ENCODE measurements at regions not wholly inside any gene's neighbourhood (a gene's known extent, or its start where the extent isn't known, plus 50 kb on each side); places are given as distances from the start of the nearest gene placed in this dataset.
"Not testable (repeated sequence)": the region's sequence is repeated elsewhere in the genome, so short reads cannot be mapped to it uniquely, and the experiment has no call there.

DNA sequence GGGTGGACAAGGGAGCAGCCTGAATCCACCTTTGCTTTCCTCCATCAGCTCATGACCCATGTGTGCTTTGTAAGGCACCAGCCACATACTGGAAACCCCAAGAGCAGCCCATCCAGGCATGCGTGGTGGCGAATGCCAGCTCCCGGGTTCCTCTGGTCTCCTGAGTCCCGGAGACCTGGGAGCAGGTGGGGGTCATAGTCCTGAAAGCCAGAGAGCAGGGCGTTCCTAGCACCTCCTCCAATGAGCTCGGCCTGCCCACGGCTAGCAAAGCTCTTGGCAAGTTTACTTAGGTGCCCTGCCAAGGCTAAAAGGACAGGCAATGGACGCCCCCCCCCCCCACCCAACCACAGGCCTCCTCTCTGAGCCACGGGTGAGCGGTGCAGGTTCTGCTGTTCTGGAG lies 3960.2 kb upstream of the TPTE start:
- DNase-seq, H3K36me3 Mint-ChIP-seq, H3K4me3 Mint-ChIP-seq, CTCF ChIA-PET, H3K27me3 Mint-ChIP-seq, H3K27ac Mint-ChIP-seq, H3K9me3 Mint-ChIP-seq, H3K4me1 Mint-ChIP-seq: not testable (repeated sequence)

DNA sequence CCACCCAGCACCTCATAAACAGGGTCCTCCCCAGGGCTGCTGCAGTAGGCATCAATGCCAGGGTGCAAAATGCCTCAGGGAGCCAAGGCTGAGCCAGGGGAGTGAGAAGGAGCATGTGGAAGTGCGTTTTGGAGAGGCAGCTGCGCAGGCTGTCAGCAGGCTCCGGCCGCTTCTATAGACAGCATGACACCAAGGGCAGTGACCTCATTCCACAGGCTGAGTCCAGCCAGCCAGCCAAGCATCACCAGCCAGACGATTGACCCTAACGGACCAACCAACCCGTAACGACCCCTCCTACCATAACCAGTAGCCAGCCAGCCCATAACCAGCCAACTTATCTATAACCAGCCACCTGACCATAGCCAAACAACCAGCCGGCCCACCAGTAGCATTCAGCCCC lies 3959.8 kb upstream of the TPTE start:
- DNase-seq, CTCF ChIA-PET, H3K36me3 Mint-ChIP-seq, H3K4me1 Mint-ChIP-seq, H3K9me3 Mint-ChIP-seq, H3K27ac Mint-ChIP-seq, H3K4me3 Mint-ChIP-seq, H3K27me3 Mint-ChIP-seq: not testable (repeated sequence)

DNA sequence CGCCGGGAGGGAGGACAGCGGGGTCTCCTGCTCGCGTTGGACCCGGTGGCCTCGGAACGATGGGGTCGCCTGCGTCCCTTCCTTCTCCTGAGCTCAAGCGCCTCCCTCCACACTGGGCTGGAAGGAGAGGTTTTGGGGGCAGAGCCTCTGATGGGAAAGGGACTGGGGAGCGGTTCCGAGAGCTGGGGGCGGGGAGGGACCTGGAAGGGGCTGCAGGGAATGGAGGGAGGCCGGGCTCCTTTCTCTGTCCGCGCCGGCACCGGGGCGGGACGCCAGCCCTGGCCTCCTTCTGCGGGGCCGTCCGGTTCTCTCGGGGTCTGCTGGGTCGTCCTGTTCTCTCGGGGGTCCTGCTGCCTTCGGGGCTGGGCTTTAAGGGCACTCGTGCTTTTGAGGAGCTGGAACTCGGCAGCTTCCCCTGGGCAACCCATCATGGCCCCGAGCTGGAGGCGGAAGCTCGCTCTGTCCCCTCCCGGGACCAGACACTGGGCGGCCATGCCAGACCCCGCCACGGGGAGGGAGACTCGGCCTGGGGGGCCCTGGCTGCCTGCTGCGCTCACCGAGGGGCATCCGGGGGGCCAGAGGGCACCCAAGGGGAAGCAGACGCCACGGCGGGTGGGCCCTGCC lies 3956.7 kb upstream of the TPTE start:
- peak; percentile 17 for DNase-seq
- CTCF ChIA-PET, H3K4me3 Mint-ChIP-seq, H3K9me3 Mint-ChIP-seq, H3K27me3 Mint-ChIP-seq, H3K36me3 Mint-ChIP-seq, H3K27ac Mint-ChIP-seq, H3K4me1 Mint-ChIP-seq: not testable (repeated sequence)

DNA sequence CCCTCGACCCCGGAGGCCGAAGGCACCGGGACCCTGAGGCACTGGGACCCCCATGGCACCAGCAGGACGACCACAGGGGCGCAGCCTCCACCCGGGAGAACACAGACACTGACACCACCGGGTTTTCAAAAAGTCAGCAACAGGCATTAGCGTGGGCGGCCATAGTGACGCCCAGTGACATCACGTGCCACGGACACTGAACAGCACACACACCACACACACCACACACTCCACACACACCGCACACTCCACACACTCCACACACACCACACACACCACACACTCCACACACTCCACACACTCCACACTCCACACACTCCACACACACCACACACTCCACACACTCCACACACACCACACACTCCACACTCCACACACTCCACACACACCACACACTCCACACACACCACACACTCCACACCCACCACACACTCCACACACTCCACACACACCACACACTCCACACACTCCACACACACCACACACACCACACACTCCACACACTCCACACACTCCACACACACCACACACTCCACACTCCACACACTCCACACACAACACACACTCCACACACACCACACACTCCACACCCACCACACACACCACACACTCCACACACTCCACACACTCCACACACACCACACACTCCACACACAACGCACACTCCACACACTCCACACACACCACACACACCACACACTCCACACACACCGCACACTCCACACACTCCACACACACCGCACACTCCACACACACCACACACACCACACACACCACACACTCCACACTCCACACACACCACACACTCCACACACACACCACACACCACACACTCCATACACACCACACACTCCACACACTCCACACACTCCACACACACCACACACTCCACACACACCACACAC lies 3955.9 kb upstream of the TPTE start:
- not testable (repeated sequence) for H3K9me3 Mint-ChIP-seq

DNA sequence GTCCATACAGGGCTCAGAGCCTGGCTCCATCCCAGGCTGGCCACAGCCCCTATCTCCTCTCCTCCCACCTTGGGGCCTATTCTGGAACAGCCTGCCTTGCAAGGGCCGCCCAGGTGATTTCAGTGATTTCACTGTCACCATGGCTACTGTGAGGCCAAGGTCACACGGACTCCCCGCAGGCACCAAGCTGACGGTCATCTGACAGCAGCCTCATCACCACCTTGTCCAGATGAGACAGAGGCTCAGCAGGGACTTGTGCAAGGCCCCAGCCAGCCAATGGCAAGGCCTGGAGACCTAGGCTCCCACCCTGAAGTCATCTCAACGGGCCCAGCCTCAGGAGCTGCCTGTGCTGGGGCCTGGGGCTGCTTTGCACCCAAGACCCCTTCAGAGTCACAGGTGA lies 3953.8 kb upstream of the TPTE start:
- DNase-seq = peak; percentile 3
- H3K27me3 Mint-ChIP-seq, H3K27ac Mint-ChIP-seq, H3K36me3 Mint-ChIP-seq, H3K4me3 Mint-ChIP-seq, CTCF ChIA-PET, H3K9me3 Mint-ChIP-seq, H3K4me1 Mint-ChIP-seq: not testable (repeated sequence)

More for the DNA sequence above, 3955.9 kb upstream of the TPTE start:
- H3K4me1 Mint-ChIP-seq, H3K27ac Mint-ChIP-seq, H3K36me3 Mint-ChIP-seq, CTCF ChIA-PET, H3K4me3 Mint-ChIP-seq, H3K27me3 Mint-ChIP-seq: not testable (repeated sequence)
- DNase-seq = peak; percentile 38

DNA sequence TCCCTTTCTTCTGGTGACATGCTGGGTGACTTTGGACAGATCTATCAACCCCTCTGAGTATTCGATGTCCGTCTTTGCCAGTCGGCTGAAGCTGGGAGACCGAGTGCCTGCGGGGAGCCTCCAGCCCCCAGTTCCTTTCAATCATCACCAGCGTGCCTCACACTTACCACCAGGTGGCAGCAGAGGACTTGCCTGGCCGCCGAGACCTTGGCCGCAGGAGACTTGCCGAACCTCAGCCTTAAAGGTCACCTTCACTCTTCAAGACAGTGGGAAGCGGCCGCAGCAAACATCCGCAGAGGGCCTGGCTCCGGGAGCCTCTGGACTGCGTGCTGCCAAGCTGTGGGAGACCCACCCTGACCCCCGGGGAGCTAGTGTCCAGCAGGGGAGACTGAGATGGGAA lies 3952.2 kb upstream of the TPTE start:
- H3K27me3 Mint-ChIP-seq, H3K9me3 Mint-ChIP-seq, DNase-seq, CTCF ChIA-PET, H3K4me3 Mint-ChIP-seq, H3K27ac Mint-ChIP-seq, H3K36me3 Mint-ChIP-seq, H3K4me1 Mint-ChIP-seq: not testable (repeated sequence)

DNA sequence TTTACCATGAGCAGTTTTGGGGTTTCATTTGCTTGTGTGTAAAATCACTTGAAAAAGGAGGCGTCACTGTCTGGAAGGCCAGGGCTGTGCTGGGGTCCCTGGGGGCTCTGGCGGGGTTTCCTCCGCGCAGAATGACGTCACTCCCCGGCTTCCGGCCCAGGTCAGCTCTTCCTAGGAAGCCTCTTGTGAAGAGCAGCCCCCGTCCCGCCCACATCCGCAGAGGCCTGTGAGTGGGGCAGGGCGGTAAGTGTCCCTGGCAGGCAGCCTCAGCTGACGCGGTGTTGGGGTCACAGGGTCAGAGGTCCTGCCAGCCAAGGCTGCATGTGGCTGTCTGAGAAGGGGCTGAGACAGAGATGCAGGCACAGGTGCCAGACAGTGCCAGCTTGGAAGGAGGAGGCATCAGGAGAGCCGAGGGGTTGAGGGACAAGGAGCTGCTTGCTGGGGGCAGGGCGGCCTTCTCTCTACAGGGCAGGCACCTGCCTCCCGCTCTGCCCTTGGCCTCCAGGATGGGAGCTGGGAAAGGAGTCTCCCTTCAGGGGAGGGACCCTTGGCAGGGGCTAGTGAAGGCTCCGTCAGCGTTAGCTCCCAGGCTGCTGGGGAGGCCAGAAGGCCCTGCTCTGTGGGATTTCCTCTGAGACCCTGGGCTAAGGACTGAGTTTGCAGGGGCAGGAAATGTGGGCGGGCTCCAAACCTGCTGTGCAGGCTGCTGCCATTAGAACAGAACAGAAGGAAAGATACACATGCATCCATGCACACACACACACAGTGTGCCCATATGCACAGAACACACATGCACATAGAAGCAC lies 3951.6 kb upstream of the TPTE start:
- H3K27me3 Mint-ChIP-seq, H3K4me1 Mint-ChIP-seq, H3K4me3 Mint-ChIP-seq, H3K36me3 Mint-ChIP-seq, CTCF ChIA-PET, H3K27ac Mint-ChIP-seq, DNase-seq, H3K9me3 Mint-ChIP-seq: not testable (repeated sequence)

DNA sequence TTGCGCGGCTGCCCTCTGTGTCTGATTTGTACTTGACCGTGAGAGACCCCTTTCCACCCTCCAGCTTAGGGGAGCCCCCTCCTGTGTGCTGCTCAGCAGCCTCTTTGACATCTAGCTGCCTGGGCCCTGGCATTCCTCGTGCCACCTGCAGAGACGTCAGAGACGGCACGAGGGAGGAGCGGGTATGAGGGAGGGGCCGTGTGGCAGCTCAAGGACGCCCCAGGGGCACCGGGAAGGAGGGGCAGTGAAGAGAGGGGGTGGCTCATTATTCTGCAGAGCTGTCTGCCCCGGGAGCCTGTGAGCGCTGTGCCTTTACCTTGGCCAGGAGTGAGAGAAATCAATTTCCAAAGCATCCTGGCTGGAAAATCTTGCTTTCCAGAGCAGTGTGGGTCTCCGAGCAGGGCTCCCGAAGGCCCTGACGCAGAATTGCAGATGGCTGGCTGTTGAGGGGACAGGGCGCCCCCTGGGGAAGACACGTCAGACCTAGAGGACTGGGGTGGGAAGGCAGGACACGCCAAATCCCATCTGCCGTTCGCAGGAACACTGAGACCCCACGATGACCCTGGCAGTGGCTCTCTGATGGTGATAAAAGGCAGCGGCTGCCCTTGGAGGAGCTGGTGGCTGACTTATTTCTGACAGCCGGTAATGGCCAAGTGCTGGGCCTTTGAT lies 3950.5 kb upstream of the TPTE start:
- H3K27ac Mint-ChIP-seq, H3K4me1 Mint-ChIP-seq, CTCF ChIA-PET, H3K9me3 Mint-ChIP-seq, H3K4me3 Mint-ChIP-seq, DNase-seq, H3K36me3 Mint-ChIP-seq, H3K27me3 Mint-ChIP-seq: not testable (repeated sequence)

DNA sequence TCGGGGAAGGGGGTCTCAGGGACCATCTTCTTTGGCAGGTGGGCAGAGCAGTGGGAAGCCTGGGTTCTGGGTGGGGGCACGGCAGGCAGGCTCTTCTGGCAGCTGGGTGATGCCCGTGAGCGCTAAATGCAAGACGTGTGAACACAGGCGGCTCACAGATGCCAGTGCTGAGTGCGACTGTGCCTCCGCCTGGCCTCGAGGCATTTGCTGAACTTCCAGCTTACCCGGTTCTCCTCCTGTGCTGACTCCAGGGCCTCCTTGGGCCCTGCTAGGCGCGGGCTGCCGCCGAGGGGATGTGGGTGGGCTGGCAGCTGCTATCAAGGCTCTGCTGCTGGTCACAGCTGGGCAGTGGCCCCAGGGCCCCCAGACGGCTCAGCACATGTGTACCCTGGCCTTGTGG lies 3947.8 kb upstream of the TPTE start:
- H3K9me3 Mint-ChIP-seq, H3K4me1 Mint-ChIP-seq, H3K27me3 Mint-ChIP-seq, H3K4me3 Mint-ChIP-seq, DNase-seq, CTCF ChIA-PET, H3K27ac Mint-ChIP-seq, H3K36me3 Mint-ChIP-seq: not testable (repeated sequence)

DNA sequence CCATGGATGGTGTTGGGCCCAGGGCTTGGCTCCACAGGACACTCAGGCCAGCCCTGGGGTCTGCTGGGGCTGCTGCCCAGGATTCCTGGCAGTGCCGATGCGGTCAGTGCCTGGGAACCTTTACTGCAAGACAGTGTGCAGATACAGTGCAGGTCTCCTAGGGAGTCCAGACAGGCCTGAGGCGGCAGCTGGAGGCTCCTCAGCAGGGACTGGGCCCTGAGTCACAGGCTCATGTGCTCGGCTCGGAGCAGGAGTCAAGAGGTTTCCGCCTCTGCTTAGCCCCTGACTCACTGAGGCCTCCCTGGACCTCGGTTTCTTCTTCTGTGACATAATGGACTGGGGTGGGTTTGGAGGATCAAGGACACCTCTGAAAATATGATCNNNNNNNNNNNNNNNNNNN lies 3941.6 kb upstream of the TPTE start:
- H3K4me1 Mint-ChIP-seq, H3K9me3 Mint-ChIP-seq, H3K4me3 Mint-ChIP-seq, DNase-seq, H3K27ac Mint-ChIP-seq, H3K27me3 Mint-ChIP-seq, CTCF ChIA-PET, H3K36me3 Mint-ChIP-seq: not testable (repeated sequence)
